ENCODE measurements at regions not wholly inside any gene's neighbourhood (a gene's known extent, or its start where the extent isn't known, plus 50 kb on each side); places are given as distances from the start of the nearest gene placed in this dataset.

DNA sequence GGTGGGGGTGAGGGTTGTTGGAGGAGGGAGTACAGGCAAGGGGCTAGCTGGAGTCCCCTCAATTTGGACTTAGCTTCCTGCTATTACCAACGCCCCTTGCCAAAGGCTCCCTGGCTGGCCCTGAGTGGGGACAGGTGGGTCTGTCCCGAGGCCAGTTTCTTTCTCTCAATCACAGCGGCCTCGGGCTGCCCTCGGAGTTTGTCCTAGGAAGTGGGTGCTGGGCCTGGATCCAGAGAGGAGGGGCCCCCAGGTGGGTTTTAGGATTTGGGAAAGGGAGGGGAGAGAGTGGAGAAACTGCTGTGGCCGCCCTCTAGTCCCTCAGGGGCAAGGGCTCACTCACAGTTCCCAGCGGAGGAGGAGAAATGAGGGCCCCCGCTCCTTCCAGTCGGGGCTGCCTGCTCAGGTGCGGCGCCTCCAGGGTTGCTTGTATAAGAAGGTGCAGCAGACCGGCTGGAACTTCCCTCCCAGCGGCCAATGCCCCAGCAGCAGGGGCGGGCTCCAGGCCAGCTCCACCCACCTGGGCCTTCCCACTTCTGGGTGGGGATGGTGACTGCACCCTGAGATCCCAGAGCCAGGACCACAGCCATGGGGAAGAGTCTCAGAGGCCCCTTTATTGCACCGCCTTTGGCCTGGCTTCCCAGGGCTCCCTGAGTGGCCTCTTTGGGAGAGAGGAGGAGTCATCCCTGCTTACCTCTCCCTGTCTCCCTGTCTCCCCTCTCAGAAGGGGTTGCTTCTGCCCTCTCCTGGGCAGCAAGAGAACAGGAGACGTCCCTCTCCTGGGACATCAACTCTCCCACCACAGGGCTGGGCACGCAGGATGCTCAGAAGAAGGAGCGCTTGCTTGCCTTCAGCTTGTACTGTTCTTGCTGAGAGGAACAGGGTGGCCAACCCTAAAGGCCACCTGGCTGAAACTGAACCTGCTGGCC, 112.0 kb upstream of the SMURF2 start:
- TF ChIP-seq CREB1 (IDR thresholded peaks at IDR 0.05; ENCODE audit: low read depth) (no peak), REST (IDR thresholded peaks at IDR 0.05; ENCODE audit: low read depth) (no peak), CEBPB (IDR thresholded peaks at IDR 0.05) (no peak), YY1 (IDR thresholded peaks at IDR 0.05; ENCODE audit: low read depth) (no peak)
- TF ChIP-seq, protein P1, sequence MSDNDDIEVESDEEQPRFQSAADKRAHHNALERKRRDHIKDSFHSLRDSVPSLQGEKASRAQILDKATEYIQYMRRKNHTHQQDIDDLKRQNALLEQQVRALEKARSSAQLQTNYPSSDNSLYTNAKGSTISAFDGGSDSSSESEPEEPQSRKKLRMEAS (IDR thresholded peaks at IDR 0.05) = peak; percentile 25; the same call in 1 of the 2 replicates
